ENCODE measurements at regions not wholly inside any gene's neighbourhood (a gene's known extent, or its start where the extent isn't known, plus 50 kb on each side); places are given as distances from the start of the nearest gene placed in this dataset.

DNA sequence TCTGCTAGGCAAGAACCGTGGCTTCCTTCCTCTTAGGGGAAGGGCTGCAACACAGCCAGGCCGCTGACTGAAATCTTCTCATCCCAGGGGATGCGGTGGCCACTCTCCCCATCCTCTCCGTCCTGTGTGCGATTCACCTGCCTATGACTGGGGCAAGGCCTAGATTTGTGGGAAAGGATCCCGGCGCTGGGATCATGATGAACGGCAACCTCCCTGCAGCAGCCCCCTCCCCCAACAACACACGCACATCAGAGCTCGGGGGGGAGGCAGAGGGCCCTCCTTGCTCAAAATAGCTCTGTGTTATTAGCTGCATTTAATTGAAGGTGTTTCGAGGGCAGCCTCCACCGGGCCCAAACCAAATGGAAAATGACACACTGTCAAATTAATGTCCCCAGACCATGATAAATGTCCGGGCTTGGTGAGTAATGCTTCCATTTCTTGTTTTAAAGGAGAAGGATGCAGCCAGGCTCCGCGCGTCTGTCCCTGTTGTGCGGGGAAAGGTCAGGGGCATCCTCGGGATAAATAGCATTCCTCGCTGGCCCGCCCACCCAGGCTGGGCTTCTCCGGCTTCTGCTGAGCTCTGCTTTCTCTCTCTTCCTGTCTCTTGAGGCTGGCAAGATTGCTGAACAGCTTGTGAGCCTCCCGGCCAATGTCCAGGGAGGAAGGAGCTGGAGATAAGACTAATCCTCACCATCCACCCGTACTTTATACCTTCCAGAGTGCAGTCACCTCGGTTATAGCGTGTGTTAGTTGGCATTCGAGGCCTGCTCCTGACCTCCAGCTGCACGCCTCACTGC lies 56.4 kb upstream of the TLE3 start:
- H2AFZ ChIP-seq (ENCODE audit: low read length), result no peak overlapping the region
- no TSS peak for BruUV-seq (replicated peaks)
- CTCF ChIA-PET (ENCODE audit: unreplicated experiment), result no interaction called here

GRCh38 chr15:70152070-70152480 lies 54.4 kb upstream of the TLE3 start:
- TF ChIP-seq, protein P1, sequence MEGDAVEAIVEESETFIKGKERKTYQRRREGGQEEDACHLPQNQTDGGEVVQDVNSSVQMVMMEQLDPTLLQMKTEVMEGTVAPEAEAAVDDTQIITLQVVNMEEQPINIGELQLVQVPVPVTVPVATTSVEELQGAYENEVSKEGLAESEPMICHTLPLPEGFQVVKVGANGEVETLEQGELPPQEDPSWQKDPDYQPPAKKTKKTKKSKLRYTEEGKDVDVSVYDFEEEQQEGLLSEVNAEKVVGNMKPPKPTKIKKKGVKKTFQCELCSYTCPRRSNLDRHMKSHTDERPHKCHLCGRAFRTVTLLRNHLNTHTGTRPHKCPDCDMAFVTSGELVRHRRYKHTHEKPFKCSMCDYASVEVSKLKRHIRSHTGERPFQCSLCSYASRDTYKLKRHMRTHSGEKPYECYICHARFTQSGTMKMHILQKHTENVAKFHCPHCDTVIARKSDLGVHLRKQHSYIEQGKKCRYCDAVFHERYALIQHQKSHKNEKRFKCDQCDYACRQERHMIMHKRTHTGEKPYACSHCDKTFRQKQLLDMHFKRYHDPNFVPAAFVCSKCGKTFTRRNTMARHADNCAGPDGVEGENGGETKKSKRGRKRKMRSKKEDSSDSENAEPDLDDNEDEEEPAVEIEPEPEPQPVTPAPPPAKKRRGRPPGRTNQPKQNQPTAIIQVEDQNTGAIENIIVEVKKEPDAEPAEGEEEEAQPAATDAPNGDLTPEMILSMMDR (conservative IDR thresholded peaks at IDR 0.05; ENCODE audit: low read length), result no peak
- no peak for TF ChIP-seq EZH2phosphoT487 (IDR thresholded peaks at IDR 0.05; ENCODE audit: borderline replicate concordance, low read depth, low read length)
- no peaks in the 10 kb centered on the region for H3K4me1 ChIP-seq (ENCODE audit: insufficient read depth, low read length, poor library complexity, severe bottlenecking)
- H3K4me2 ChIP-seq (ENCODE audit: low read length), result no peak overlapping the region
- H3K4me3 ChIP-seq (ENCODE audit: low read depth, low read length, poor library complexity, severe bottlenecking), result no peak overlapping the region
- no peaks in the 10 kb centered on the region for H3K9me3 ChIP-seq (ENCODE audit: low read length)
- POLR2A ChIA-PET, result no interaction called here
- no peak for DNase-seq (ENCODE audit: low spot score)
- H3K9me2 ChIP-seq (ENCODE audit: insufficient read depth, low read length), result no peaks in the 10 kb centered on the region
- no peak overlapping the region for H2AFZ ChIP-seq (ENCODE audit: low read length)
- CTCF ChIA-PET (ENCODE audit: unreplicated experiment), result interaction anchor here (0.5 to 1.0 kb wide), 2 partner anchors 8 to 637 kb away, joined by 4 read pairs; no protein-coding TSS in a partner anchor
- no peaks in the 10 kb centered on the region for H4K20me1 ChIP-seq (ENCODE audit: insufficient read depth, low read length)
- H3K36me3 ChIP-seq (ENCODE audit: insufficient read depth, low read length), result no peaks in the 10 kb centered on the region
- BruUV-seq (replicated peaks), result no TSS peak
- intact Hi-C loops (cut with micrococcal nuclease; ENCODE audit: unreplicated experiment), result no loop called here
- no peak overlapping the region for H3K27ac ChIP-seq (ENCODE audit: low read depth, low read length, poor library complexity, severe bottlenecking)
- no peaks in the 10 kb centered on the region for H3K79me2 ChIP-seq (ENCODE audit: insufficient read depth, low read depth, low read length)

More for the DNA sequence above, 56.4 kb upstream of the TLE3 start:
- POLR2A ChIA-PET, result interaction anchor here (0.8 kb wide), 1 partner anchor 9 kb away, joined by 4 read pairs; no protein-coding TSS in a partner anchor
- H4K20me1 ChIP-seq (ENCODE audit: insufficient read depth, low read length), result no peaks in the 10 kb centered on the region
- no peaks in the 10 kb centered on the region for H3K79me2 ChIP-seq (ENCODE audit: insufficient read depth, low read depth, low read length)
- H3K36me3 ChIP-seq (ENCODE audit: insufficient read depth, low read length), result no peaks in the 10 kb centered on the region
- H3K9me2 ChIP-seq (ENCODE audit: insufficient read depth, low read length), result no peaks in the 10 kb centered on the region
- TF ChIP-seq, protein P1 (conservative IDR thresholded peaks at IDR 0.05; ENCODE audit: low read length), result no peak
- TF ChIP-seq EZH2phosphoT487 (IDR thresholded peaks at IDR 0.05; ENCODE audit: borderline replicate concordance, low read depth, low read length), result no peak
- H3K9me3 ChIP-seq (ENCODE audit: low read length), result no peaks in the 10 kb centered on the region
- intact Hi-C loops (cut with micrococcal nuclease; ENCODE audit: unreplicated experiment), result no loop called here
- H3K27ac ChIP-seq (ENCODE audit: low read depth, low read length, poor library complexity, severe bottlenecking), result no peak overlapping the region
- DNase-seq (ENCODE audit: low spot score), result no peak
- no peak overlapping the region for H3K4me2 ChIP-seq (ENCODE audit: low read length)
- H3K4me3 ChIP-seq (ENCODE audit: low read depth, low read length, poor library complexity, severe bottlenecking), result no peak overlapping the region
- H3K4me1 ChIP-seq (ENCODE audit: insufficient read depth, low read length, poor library complexity, severe bottlenecking), result no peaks in the 10 kb centered on the region

- Histone ChIP-seq H3K4me3 (ENCODE audit: low read depth, low read length, poor library complexity, severe bottlenecking) (no peak overlapping the region), H3K36me3 (ENCODE audit: insufficient read depth, low read length) (no peaks in the 10 kb centered on the region), H4K20me1 (ENCODE audit: insufficient read depth, low read length) (no peaks in the 10 kb centered on the region), H3K79me2 (ENCODE audit: insufficient read depth, low read depth, low read length) (no peaks in the 10 kb centered on the region), H3K27ac (ENCODE audit: low read depth, low read length, poor library complexity, severe bottlenecking) (no peak overlapping the region), H3K9me3 (ENCODE audit: low read length) (no peaks in the 10 kb centered on the region), H3K9me2 (ENCODE audit: insufficient read depth, low read length) (no peaks in the 10 kb centered on the region), H3K4me1 (ENCODE audit: insufficient read depth, low read length, poor library complexity, severe bottlenecking) (no peaks in the 10 kb centered on the region), H3K4me2 (ENCODE audit: low read length) (no peak overlapping the region), H2AFZ (ENCODE audit: low read length) (no peak overlapping the region)
- ChIA-PET POLR2A (no interaction called here), CTCF (ENCODE audit: unreplicated experiment) (interaction anchor here (1.0 kb wide), 1 partner anchor 9 kb away, joined by 4 read pairs; no protein-coding TSS in a partner anchor)
- no TSS peak for BruUV-seq (replicated peaks)
- DNase-seq (ENCODE audit: low spot score), result no peak
- no peak for TF ChIP-seq EZH2phosphoT487 (IDR thresholded peaks at IDR 0.05; ENCODE audit: borderline replicate concordance, low read depth, low read length)
- TF ChIP-seq, protein P1 (conservative IDR thresholded peaks at IDR 0.05; ENCODE audit: low read length), result no peak
- intact Hi-C loops (cut with micrococcal nuclease; ENCODE audit: unreplicated experiment), result no loop called here
Measured at GRCh38 chr15:70151462-70151861, 53.7 kb upstream of the TLE3 start.

Measured in OCI-LY7 (cell line).